Activated T-cell treated with anti-CD3 and anti-CD28 coated beads, Interleukin-2, amount 50 U/mL, for 72 hours (primary cell): ENCODE measurements at regions not wholly inside any gene's neighbourhood (a gene's known extent, or its start where the extent isn't known, plus 50 kb on each side); places are given as distances from the start of the nearest gene placed in this dataset.

Source experiments
- ATAC-seq, 2 donors: fragments of 150-1000 bp; cut with Tn5 transposase; replicated peaks in 1 of 2; 2 replicates each; pipeline ENCODE4 v1.10.0; 2021; ENCODE audit warnings: moderate library complexity in 2 of 2, mild to moderate bottlenecking in 1 of 2
- DNase-seq, 2 donors: peaks; one replicate each; pipeline ENCODE4 v3.0.0; 2021 to 2022; ENCODE audit warnings: mixed read lengths in 1 of 2
- H3K27ac Mint-ChIP-seq: one replicate; pipeline ENCODE4 v1.8.0; 2022; ENCODE audit warnings: mild to moderate bottlenecking, moderate library complexity, mixed read lengths
- H3K27me3 Mint-ChIP-seq: one replicate; pipeline ENCODE4 v1.8.0; 2022; ENCODE audit warnings: low read depth, mixed read lengths
- H3K36me3 Mint-ChIP-seq, 2 donors: one replicate each; pipeline ENCODE4 v1.8.0; 2022; ENCODE audit warnings: mixed read lengths in 2 of 2, mild to moderate bottlenecking in 1 of 2; ENCODE audit not compliant: insufficient read depth in 2 of 2
- H3K4me1 Mint-ChIP-seq: one replicate; pipeline ENCODE4 v1.8.0; 2022; ENCODE audit warnings: low read depth, mixed read lengths
- H3K4me3 Mint-ChIP-seq, 2 donors: one replicate each; pipeline ENCODE4 v1.8.0; 2022; ENCODE audit warnings: mild to moderate bottlenecking in 2 of 2, mixed read lengths in 2 of 2, moderate library complexity in 2 of 2
- H3K9me3 Mint-ChIP-seq, 2 donors: one replicate each; pipeline ENCODE4 v1.8.0; 2022; ENCODE audit warnings: mixed read lengths in 2 of 2

DNA sequence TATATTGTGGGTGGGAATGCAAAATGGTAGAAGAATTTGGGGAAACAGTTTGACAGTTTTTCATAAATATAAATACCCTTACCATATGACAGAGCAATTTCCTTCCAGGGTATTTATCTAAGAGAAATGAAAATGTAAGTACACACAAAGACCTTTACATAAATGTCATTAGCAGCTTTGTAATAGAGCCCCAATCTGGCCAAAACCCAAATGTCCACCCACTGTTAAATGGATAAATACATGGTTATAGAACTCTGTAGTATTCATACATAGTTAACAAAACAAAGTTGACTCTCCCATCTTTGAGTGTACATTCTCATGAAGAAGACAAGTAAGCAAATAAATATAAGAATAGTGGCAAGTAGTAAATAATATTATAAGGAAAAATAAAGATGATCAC is 514.8 kb upstream of the NOX3 start:
- no peaks in the 10 kb centered on the region for H3K27me3 Mint-ChIP-seq
- H3K4me3 Mint-ChIP-seq, result peak overlapping the region in 1 of 2 donors; percentile 8
- H3K36me3 Mint-ChIP-seq, result no peaks in the 10 kb centered on the region
- peaks cover 24% of the 10 kb centered on the region for H3K4me1 Mint-ChIP-seq
- ATAC-seq, result no peak
- no peak overlapping the region for H3K27ac Mint-ChIP-seq
- no peaks in the 10 kb centered on the region for H3K9me3 Mint-ChIP-seq
- no peak for DNase-seq

DNA sequence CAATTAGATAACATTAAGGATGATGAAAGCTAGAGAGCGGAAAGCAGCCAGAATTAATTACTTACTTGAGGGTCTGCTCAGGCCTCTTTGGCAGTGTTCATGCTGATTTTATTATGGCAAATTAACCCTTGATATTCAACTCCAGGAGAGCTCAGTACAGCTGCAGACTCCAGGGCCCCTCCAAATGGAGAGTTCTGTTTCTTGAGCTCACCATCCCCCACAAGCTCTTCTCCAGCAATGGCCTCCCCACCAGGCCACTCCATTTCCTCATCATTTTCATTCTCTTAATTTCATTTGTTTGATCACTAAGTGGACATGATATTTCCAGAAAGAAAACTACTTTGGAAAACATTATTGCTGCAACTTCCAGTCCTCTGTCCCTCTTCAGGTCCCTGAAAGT is 513.3 kb upstream of the NOX3 start:
- no peak overlapping the region for H3K27ac Mint-ChIP-seq
- peaks cover 23% of the 10 kb centered on the region for H3K4me1 Mint-ChIP-seq
- no peak for DNase-seq
- no peaks in the 10 kb centered on the region for H3K27me3 Mint-ChIP-seq
- no peaks in the 10 kb centered on the region for H3K36me3 Mint-ChIP-seq
- H3K4me3 Mint-ChIP-seq, result no peak overlapping the region
- no peaks in the 10 kb centered on the region for H3K9me3 Mint-ChIP-seq
- no peak for ATAC-seq

DNA sequence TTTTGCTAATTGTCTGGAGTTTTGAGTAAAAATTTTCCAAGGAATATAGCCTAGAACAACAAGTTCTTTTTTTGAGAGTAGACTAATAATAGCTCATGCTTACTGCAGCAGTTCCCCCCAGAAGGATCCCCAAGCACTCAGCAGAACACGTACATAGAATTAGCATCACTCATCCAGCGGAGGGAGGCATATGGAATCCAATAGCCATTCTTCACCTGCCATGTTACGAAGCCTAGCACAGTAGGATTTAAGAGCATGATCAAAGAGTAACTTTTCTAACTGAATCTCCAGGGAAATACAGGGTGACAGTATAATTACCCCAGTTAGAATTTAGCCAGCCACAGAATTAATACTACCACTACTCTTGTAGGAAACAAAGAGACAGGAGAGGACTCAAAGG is 511.7 kb upstream of the NOX3 start:
- Mint-ChIP-seq H3K36me3 (no peaks in the 10 kb centered on the region), H3K27me3 (no peaks in the 10 kb centered on the region), H3K4me3 (no peak overlapping the region), H3K4me1 (peaks cover 13% of the 10 kb centered on the region), H3K27ac (no peak overlapping the region), H3K9me3 (peaks cover 0 to 4% of the 10 kb centered on the region in 2 donors)
- DNase-seq, result no peak
- no peak for ATAC-seq

DNA sequence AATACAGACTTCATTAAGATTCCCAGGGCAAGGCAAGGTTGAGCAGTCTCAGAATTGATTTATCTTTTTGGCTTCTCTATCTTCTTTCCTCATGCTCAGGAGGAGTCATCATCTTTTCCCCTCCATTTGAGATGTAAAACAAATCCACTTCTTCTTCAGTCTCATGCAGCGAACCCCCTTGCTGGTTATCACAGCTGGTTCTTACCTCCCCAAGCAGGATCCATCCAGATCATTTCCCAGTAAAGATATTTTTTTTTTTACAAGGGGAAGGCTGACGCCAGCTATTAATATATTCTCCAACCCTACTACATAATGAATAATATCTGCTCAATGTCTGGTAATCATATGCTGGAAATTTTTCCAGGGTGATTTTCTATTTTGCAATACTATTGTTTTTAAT is 508.9 kb upstream of the NOX3 start:
- Mint-ChIP-seq H3K4me3 (no peak overlapping the region), H3K4me1 (no peaks in the 10 kb centered on the region), H3K9me3 (peaks cover 2 to 4% of the 10 kb centered on the region in 2 donors), H3K36me3 (peaks cover 0 to 2% of the 10 kb centered on the region in 2 donors), H3K27me3 (no peaks in the 10 kb centered on the region), H3K27ac (no peak overlapping the region)
- ATAC-seq, result no peak
- DNase-seq, result no peak

DNA sequence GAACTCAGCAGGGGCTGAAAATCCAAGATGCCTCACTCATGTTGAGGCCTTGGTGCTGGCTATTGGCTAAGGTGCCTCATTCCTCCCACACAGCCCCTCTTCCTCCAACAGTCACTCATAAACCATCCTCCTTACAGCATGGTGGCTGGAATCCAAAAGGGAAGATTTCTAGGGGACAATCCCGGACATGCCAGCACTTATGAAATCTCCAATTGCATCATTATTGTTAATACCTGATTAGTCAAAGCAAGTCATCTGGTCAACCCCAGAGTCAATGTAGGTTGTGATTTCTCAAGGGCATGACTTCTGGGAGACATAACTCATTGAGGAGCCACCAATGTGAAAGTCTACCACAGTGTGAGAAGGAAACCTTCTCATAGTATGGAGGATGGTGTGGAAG is 506.6 kb upstream of the NOX3 start:
- DNase-seq (no peak), ATAC-seq (no peak)
- no peak overlapping the region for H3K4me3 Mint-ChIP-seq
- no peak overlapping the region for H3K27ac Mint-ChIP-seq
- no peaks in the 10 kb centered on the region for H3K4me1 Mint-ChIP-seq
- H3K27me3 Mint-ChIP-seq, result no peaks in the 10 kb centered on the region
- H3K9me3 Mint-ChIP-seq, result peaks cover 2 to 4% of the 10 kb centered on the region in 2 donors
- H3K36me3 Mint-ChIP-seq, result peaks cover 0 to 2% of the 10 kb centered on the region in 2 donors

DNA sequence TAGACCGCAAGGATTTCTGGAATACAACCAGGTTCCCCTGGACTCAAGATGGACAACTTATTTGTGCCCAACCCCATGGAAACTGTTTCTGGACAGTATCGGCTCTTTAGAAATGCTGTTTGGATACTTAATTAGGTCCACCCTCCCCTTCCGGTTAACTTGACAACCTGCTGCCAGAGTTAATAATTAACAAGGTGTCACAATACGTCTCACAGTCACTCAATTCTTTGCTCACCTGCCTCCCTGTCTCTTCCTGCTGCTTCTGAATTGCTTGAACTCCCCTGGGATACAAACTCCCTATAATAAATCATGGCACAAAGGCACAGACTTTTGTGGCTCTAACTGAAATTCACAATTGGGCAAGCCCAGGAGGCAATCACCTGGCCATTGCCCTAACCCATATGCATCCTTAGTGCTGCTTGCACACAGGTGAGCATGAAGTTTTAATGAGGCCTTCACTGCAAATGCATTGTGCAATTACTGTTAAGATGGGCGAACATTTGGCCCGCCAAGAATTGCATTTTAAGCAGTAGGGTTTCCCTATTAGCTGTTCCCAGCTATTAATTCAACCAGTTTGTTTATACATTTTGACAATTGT is 504.4 kb upstream of the NOX3 start:
- Mint-ChIP-seq H3K27me3 (no peaks in the 10 kb centered on the region), H3K27ac (no peak overlapping the region), H3K4me3 (no peak overlapping the region), H3K9me3 (peaks cover 2 to 4% of the 10 kb centered on the region in 2 donors), H3K4me1 (no peaks in the 10 kb centered on the region), H3K36me3 (peaks cover 0 to 2% of the 10 kb centered on the region in 2 donors)
- ATAC-seq, result no peak
- no peak for DNase-seq

DNA sequence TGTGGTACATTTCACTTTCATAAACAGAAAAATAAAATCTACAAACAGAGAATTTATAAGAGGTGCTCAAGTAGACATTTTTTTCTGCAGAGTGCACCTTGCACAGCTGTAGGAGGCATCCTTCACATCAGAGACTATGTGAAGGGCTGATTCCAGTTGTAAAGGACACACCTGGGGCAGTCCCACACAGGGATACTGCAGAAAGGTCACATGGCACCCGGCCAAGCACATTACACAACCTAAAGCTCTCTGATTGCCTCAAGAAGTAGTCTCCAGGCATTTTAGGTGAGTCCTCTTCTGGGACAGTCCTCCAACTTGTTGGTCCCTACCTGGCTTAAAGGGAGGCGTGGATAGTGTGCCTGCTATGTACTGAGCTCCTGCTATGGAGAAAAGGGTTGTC is 502.9 kb upstream of the NOX3 start:
- ATAC-seq (no peak), DNase-seq (no peak)
- Mint-ChIP-seq H3K9me3 (peaks cover 2 to 4% of the 10 kb centered on the region in 2 donors), H3K4me1 (no peaks in the 10 kb centered on the region), H3K36me3 (peaks cover 0 to 2% of the 10 kb centered on the region in 2 donors), H3K27ac (no peak overlapping the region), H3K27me3 (peaks cover under 1% of the 10 kb centered on the region), H3K4me3 (no peak overlapping the region)

DNA sequence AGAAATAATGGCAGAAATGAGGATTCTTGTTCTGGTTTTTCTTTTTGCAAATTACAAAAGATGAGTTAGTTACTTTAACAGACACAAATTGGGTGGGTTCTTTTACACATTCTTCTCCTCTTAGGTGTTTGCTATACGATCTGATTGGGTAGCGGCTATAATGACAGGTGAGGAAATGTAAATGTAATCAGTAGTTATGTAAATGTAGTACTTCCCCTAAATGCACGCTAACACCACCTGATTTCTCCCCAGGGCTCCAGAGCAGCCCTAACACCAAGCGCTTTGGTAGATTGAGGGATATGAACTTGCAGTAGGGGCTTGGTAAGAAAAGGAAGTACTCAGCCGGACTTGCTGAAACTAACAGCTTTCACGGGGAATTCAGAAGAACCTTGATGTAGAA is 499.4 kb upstream of the NOX3 start:
- Mint-ChIP-seq H3K9me3 (peaks cover 0 to 3% of the 10 kb centered on the region in 2 donors), H3K4me3 (no peak overlapping the region), H3K4me1 (no peaks in the 10 kb centered on the region), H3K36me3 (no peaks in the 10 kb centered on the region), H3K27ac (no peak overlapping the region), H3K27me3 (peaks cover 9% of the 10 kb centered on the region)
- no peak for DNase-seq
- ATAC-seq, result no peak

DNA sequence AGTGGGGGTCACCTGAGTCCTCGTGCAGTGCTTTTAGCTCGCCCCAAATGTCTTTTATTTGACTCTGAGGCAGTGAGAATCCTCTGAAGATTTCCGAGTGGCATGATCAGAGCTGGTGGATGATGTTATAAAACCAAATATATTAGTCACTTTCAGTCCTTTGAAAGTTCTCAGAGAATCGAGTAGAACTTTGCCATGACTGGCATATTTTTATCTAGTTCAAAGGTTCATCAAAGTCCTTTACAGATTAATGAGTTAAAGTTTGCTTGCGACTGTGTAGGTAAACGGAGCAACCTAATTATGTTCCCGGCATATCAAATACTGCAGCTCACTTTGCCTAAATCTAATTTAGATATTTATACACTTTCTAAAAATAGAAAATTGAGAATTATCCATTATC is 498.5 kb upstream of the NOX3 start:
- Mint-ChIP-seq H3K27me3 (peaks cover 9% of the 10 kb centered on the region), H3K36me3 (no peaks in the 10 kb centered on the region), H3K27ac (no peak overlapping the region), H3K9me3 (peaks cover 0 to 3% of the 10 kb centered on the region in 2 donors), H3K4me3 (no peak overlapping the region), H3K4me1 (no peaks in the 10 kb centered on the region)
- DNase-seq (no peak), ATAC-seq (no peak)

DNA sequence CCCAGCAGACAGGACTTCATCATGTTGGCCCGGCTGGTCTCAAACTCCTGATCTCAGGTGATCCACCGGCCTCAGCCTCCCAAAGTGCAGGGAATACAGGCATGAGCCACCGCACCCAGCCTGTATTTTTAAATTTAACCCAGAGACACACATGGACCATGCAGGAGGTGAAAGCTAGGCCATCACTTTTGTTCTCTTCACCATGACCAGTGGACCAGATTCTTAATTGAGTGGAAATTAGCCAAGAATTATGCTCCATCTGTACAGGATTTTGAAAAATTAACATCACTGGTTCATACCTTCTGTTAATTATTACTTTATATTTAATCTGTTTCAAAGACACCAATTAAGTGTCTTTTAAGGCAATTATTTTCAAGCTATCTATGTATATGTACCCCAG is 493.6 kb upstream of the NOX3 start:
- peaks cover 0 to 6% of the 10 kb centered on the region in 2 donors for H3K36me3 Mint-ChIP-seq
- H3K27me3 Mint-ChIP-seq, result peaks cover 9% of the 10 kb centered on the region
- DNase-seq, result no peak
- no peak overlapping the region for H3K27ac Mint-ChIP-seq
- ATAC-seq, result no peak
- H3K4me1 Mint-ChIP-seq, result no peaks in the 10 kb centered on the region
- H3K4me3 Mint-ChIP-seq, result no peak overlapping the region
- H3K9me3 Mint-ChIP-seq, result peaks cover 3 to 10% of the 10 kb centered on the region in 2 donors

DNA sequence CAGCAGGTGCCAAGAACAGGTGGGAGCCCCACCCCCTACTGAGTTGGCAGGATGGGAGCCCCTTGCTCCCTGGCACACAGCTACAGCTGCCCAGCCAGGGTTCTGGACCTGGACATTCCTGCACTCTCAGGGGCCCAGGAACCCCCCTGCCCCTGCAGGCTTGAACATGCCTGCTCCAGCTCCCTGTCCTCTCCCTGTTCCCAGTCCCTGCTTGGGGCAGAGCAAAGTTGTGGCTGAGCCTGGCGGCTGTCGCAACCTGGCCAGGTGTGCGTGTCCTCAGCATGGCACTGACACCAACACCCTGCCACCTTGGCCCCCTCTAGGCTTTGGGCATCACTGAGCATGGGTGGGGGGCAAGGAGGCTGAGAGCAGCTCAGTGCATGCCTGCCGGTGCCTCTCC is 491.2 kb upstream of the NOX3 start:
- Mint-ChIP-seq H3K9me3 (peaks cover 3 to 8% of the 10 kb centered on the region in 2 donors), H3K4me1 (no peaks in the 10 kb centered on the region), H3K36me3 (peaks cover 0 to 6% of the 10 kb centered on the region in 2 donors), H3K27me3 (no peaks in the 10 kb centered on the region), H3K27ac (no peak overlapping the region), H3K4me3 (no peak overlapping the region)
- DNase-seq, result no peak
- no peak for ATAC-seq

DNA sequence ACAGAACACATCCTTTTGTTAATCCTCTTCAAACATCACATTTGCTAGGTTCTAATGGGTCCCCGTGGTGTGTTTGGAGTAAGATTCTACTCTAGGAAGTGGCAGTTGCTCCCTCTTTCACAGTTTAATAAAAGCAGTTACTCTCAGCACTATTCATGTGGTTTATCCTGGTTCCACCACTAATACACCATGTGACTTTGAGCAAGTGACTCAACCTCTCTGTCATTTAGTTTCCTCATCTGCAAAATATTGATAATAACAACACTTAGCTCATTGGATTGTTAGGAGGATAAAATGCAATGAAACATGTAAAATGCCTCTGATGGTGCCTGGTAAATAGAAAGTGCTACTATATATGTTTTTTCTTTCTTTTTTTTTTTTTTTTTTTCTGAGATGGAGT is 488.0 kb upstream of the NOX3 start:
- no peaks in the 10 kb centered on the region for H3K4me1 Mint-ChIP-seq
- H3K27ac Mint-ChIP-seq, result no peak overlapping the region
- peaks cover 3 to 10% of the 10 kb centered on the region in 2 donors for H3K9me3 Mint-ChIP-seq
- H3K27me3 Mint-ChIP-seq, result no peaks in the 10 kb centered on the region
- H3K36me3 Mint-ChIP-seq, result peaks cover 0 to 6% of the 10 kb centered on the region in 2 donors
- H3K4me3 Mint-ChIP-seq, result no peak overlapping the region
- no peak for DNase-seq
- no peak for ATAC-seq

DNA sequence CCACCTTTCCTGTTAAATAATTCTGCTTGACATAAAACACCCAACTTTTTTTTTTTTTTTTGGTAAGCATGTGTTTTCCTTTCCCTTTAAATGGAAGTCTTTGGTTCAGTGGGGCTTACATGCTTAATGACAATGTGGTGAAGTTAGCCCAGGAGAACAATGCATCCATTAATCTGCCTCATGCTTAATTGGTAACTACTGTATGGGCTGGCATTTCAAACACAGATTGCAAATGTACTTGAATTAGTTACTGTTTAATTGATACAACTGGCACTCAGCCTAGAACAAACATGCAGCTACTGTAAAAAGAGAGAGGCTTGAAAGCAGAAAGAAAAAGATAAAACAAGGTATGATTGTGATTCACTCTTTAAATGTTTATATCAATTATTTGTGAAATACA is 483.6 kb upstream of the NOX3 start:
- Mint-ChIP-seq H3K27ac (no peak overlapping the region), H3K36me3 (no peaks in the 10 kb centered on the region), H3K4me3 (no peak overlapping the region), H3K4me1 (no peaks in the 10 kb centered on the region), H3K9me3 (peaks cover 2% of the 10 kb centered on the region in 2 donors), H3K27me3 (no peaks in the 10 kb centered on the region)
- DNase-seq (no peak), ATAC-seq (no peak)

DNA sequence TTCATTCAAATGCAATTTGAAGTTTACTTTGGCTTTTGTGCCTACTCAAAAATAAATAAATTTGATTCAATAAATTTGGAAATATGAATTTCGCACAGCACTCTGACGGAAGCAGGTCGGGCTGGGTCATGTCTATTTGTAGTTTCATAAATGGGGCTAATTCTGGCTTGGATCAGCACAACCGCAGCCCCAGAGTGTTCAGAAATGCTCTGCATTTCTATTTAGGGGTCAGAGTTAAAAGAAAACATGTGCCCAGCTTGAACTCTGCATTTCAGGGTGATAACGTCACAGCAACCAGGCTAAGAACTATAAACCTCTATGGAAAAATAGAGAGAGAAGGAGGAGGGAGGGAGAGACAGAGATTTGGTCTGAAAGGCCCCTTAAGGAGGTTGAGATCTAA is 480.9 kb upstream of the NOX3 start:
- Mint-ChIP-seq H3K4me3 (no peak overlapping the region), H3K27ac (no peak overlapping the region), H3K4me1 (no peaks in the 10 kb centered on the region), H3K36me3 (no peaks in the 10 kb centered on the region), H3K27me3 (no peaks in the 10 kb centered on the region), H3K9me3 (peaks cover 0 to 2% of the 10 kb centered on the region in 2 donors)
- ATAC-seq (no peak), DNase-seq (no peak)
